Heart left ventricle (tissue), 16 donors: ENCODE measurements at regions not wholly inside any gene's neighbourhood (a gene's known extent, or its start where the extent isn't known, plus 50 kb on each side); places are given as distances from the start of the nearest gene placed in this dataset.
A peak's percentile ranks its signal among the peaks of the same experiment; 100 is the strongest.

Experiments
- ATAC-seq, 4 donors: fragments of 200-7000 bp; cut with Tn5 transposase; one replicate each; pipeline ENCODE4 v1.9.1; 2020 to 2022; ENCODE audit warnings: moderate library complexity in 4 of 4, mild to moderate bottlenecking in 3 of 4, moderate number of reproducible peaks in 1 of 4
- DNase-seq, 5 donors: peaks; one replicate each; pipeline ENCODE4 v3.0.0-alpha.2; 2020
- H3K27ac ChIP-seq, 12 donors: fragments of 200-600 bp; sonication (generic) in 4 of 12; one replicate each; pipeline versions ENCODE4 v1.5.0 to v1.8.0; 2016 to 2022; ENCODE audit warnings: mild to moderate bottlenecking in 2 of 12
- H3K27me3 ChIP-seq, 9 donors: fragments of 200-600 bp; sonication (generic) in 2 of 9; one replicate each; pipeline versions ENCODE4 v1.5.1 to v1.8.0; 2016 to 2022; ENCODE audit warnings: mild to moderate bottlenecking in 3 of 9
- H3K36me3 ChIP-seq, 9 donors: fragments of 200-600 bp; sonication (generic) in 2 of 9; one replicate each; pipeline versions ENCODE4 v1.5.0 to v1.8.0; 2018 to 2022; ENCODE audit warnings: mild to moderate bottlenecking in 2 of 9
- H3K4me1 ChIP-seq, 12 donors: fragments of 200-600 bp; sonication (generic) in 4 of 12; one replicate each; pipeline versions ENCODE4 v1.5.0 to v1.8.0; 2016 to 2022; ENCODE audit warnings: mild to moderate bottlenecking in 3 of 12
- H3K4me3 ChIP-seq, 12 donors: fragments of 200-600 bp; sonication (generic) in 4 of 12; one replicate each; pipeline versions ENCODE4 v1.5.0 to v1.8.0; 2017 to 2022; ENCODE audit warnings: mild to moderate bottlenecking in 9 of 12, moderate library complexity in 4 of 12
- H3K9me3 ChIP-seq, 12 donors: fragments of 200-600 bp; sonication (generic) in 4 of 12; one replicate each; pipeline versions ENCODE4 v1.5.0 to v1.8.0; 2016 to 2022; ENCODE audit warnings: mild to moderate bottlenecking in 1 of 12
- CTCF ChIP-seq, 12 donors: fragments of 200-600 bp; sonication (generic) in 4 of 12; IDR thresholded peaks; one replicate each; pipeline versions ENCODE4 v1.5.0 to v1.8.0; 2018 to 2022; ENCODE audit warnings: antibody characterized with exemption in 12 of 12, mild to moderate bottlenecking in 5 of 12
- POLR2A ChIP-seq, 2 donors: fragments of 450-650 bp; IDR thresholded peaks; one replicate each; pipeline ENCODE4 v1.6.1; 2017; ENCODE audit warnings: antibody characterized with exemption in 2 of 2, mild to moderate bottlenecking in 2 of 2, moderate library complexity in 2 of 2
- WGBS, 4 donors: extraction: QIAGEN DNeasy Blood & Tissue Kit in 2 of 4; methylation state at CpG; one replicate each; pipeline versions ENCODE4 v1.1.5 to v1.1.7; 2013 to 2018; 5-methylcytosine and 5-hydroxymethylcytosine counted together
- intact Hi-C, 10 donors: fragments of 100-400 bp; cut with DNase I; formaldehyde crosslinking; loops; one replicate each; pipeline versions ENCODE4 v1.11.1 to v1.14.2; 2022
- donor health status: ischemic (EF 13 %, LVEDD 7.1; RV severe dilation, severe dysfunction).
- donor health status: healthy with polysubstance abuse.
- donor health status: DM: no; HTN: yes; CAD: no.
- donor health status: DM: no; HTN: no; CAD: no.
- donor health status: ischemic (EF 25% LVEDD 6.9; RV normal size, moderate dysfunction).
- donor health status: ischemic (EF 25% LVEDD 5.7; RV mildly dilated, moderate dysfunction).
- donor health status: healthy.
- donor health status: DM: yes; HTN: yes; CAD: no.
- donor health status: ischemic (EF 35%, LVEDD 5.7; RV mildly dilated, moderate dysfunction).
- donor health status: nonischemic (EF 11% LVEDD 7.7; RV severe dilation, severe dysfunction).
- donor health status: DM: yes; HTN: yes; CAD: no.
- donor health status: PGD.
- donor health status: ischemic (EF 29% LVEDD 5.4; RV normal size, mild dysfunction).
- donor health status: nonischemic (EF 23%, LVEDD 6.1; RV moderate dilation, normal function).

- no peak overlapping the region for H3K27ac ChIP-seq
- 17 to 26% (median 23%) methylated on average over 1 of the region's 1 CpG for WGBS, 4 donors
- no peaks in the 10 kb centered on the region for H3K9me3 ChIP-seq
- intact Hi-C loops, result no loop called here
- no peak for TF ChIP-seq POLR2A (IDR thresholded peaks at IDR 0.05)
- no peak for TF ChIP-seq CTCF (IDR thresholded peaks at IDR 0.05)
- peaks cover 0 to 12% (median 0%) of the 10 kb centered on the region in 12 donors for H3K4me1 ChIP-seq
- no peaks in the 10 kb centered on the region for H3K36me3 ChIP-seq
- H3K4me3 ChIP-seq, result no peak overlapping the region
- ATAC-seq (no peak), DNase-seq (no peak)
- no peaks in the 10 kb centered on the region for H3K27me3 ChIP-seq
These were observed 56.2 kb upstream of the ROCK1 start for GRCh38 chr18:21167641-21168377.

- ATAC-seq (no peak), DNase-seq (no peak)
- Histone ChIP-seq H3K36me3 (no peaks in the 10 kb centered on the region), H3K27ac (no peak overlapping the region), H3K27me3 (no peaks in the 10 kb centered on the region), H3K4me3 (no peak overlapping the region), H3K9me3 (no peaks in the 10 kb centered on the region), H3K4me1 (peaks cover 0 to 5% (median 0%) of the 10 kb centered on the region in 12 donors)
- no peak for TF ChIP-seq POLR2A (IDR thresholded peaks at IDR 0.05)
- no peak for TF ChIP-seq CTCF (IDR thresholded peaks at IDR 0.05)
- intact Hi-C loops, result no loop called here
- whole genome bisulfite sequencing, 4 donors, result 84 to 96% (median 90%) methylated on average over 2 of the region's 2 CpGs
These were observed 57.3 kb upstream of the ROCK1 start for GRCh38 chr18:21168880-21169279.

GRCh38 chr18:21177822-21178221 lies 64.2 kb upstream of the GREB1L start:
- Histone ChIP-seq H3K4me3 (no peak overlapping the region), H3K9me3 (no peaks in the 10 kb centered on the region), H3K36me3 (no peaks in the 10 kb centered on the region), H3K27me3 (no peaks in the 10 kb centered on the region), H3K4me1 (peaks cover 0 to 3% (median 0%) of the 10 kb centered on the region in 12 donors), H3K27ac (no peak overlapping the region)
- no peak for ATAC-seq
- TF ChIP-seq POLR2A (IDR thresholded peaks at IDR 0.05) (no peak), CTCF (IDR thresholded peaks at IDR 0.05) (no peak)
- WGBS, 4 donors, result 76 to 79% (median 78%) methylated on average over 6 of the region's 6 CpGs
- no peak for DNase-seq
- intact Hi-C loops, result loop anchor here in 5 of 10 donors (5.0 to 10.0 kb wide), 7 partner anchors 41 to 213 kb away; partner anchors contain the start of gene ROCK1 (in 2 of the 5)

GRCh38 chr18:21179590-21180220 lies 62.3 kb upstream of the GREB1L start:
- ATAC-seq (peak in 3 of 4 donors; percentile 65 to 74 (median 69)), DNase-seq (peak in 3 of 5 donors; percentile 44 to 52 (median 48))
- Histone ChIP-seq H3K27ac (no peak overlapping the region), H3K4me1 (peaks cover 0 to 3% (median 0%) of the 10 kb centered on the region in 12 donors), H3K36me3 (no peaks in the 10 kb centered on the region), H3K4me3 (no peak overlapping the region), H3K27me3 (no peaks in the 10 kb centered on the region), H3K9me3 (no peaks in the 10 kb centered on the region)
- intact Hi-C loops, result loop anchor here in 6 of 10 donors (5.0 to 10.0 kb wide), 8 partner anchors 42 to 215 kb away; partner anchors contain the start of gene ROCK1 (in 2 of the 6)
- 27 to 30% (median 28%) methylated on average over 7 of the region's 7 CpGs for WGBS, 4 donors
- TF ChIP-seq CTCF (IDR thresholded peaks at IDR 0.05), result peak; percentile 59 to 82 (median 70)
- TF ChIP-seq POLR2A (IDR thresholded peaks at IDR 0.05), result no peak
